ENCODE measurements at regions not wholly inside any gene's neighbourhood (a gene's known extent, or its start where the extent isn't known, plus 50 kb on each side); places are given as distances from the start of the nearest gene placed in this dataset.

DNA sequence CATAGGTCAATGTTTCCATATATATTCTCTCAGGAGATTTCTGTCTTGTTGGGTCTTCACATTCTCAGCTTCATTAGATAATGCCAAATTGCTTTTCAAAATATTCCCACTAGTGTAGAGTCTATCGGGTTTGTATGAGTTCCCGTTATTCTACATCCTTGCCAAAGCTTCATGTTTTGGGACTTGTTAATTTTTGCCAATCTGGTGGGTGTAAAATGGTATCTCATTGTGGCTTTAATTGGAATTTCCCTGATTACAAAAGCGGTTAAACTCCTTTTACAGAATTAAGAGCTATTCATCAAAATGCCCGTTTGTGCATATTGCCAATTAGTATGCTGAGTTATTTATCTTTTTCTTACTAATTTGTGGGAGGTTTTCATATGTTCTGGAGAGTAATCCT, 708.4 kb upstream of the ADAMTS5 start:
- Histone ChIP-seq H3K9me2 (replicated peaks; ENCODE audit: low read depth, low read length) (0 out of 2 replicates have a peak, but pooled peaks cover 4% of the 10 kb centered on the region), H3F3A (ENCODE audit: low read depth) (no peaks in the 10 kb centered on the region), H3K27me3 (ENCODE audit: insufficient read depth, low read length, poor library complexity, severe bottlenecking) (no peaks in the 10 kb centered on the region), H3K4me1 (ENCODE audit: insufficient read depth, low read length, poor library complexity, severe bottlenecking) (no peaks in the 10 kb centered on the region), H3K4me2 (ENCODE audit: low read depth, low read length, poor library complexity, severe bottlenecking) (no peak overlapping the region), H3K36me3 (ENCODE audit: insufficient read depth, low read length) (no peaks in the 10 kb centered on the region), H2AFZ (ENCODE audit: low read length) (no peak overlapping the region), H3K4me3 (ENCODE audit: low read length, poor library complexity, severe bottlenecking) (no peak overlapping the region), H3K9me3 (ENCODE audit: insufficient read depth, low read depth, low read length) (no peaks in the 10 kb centered on the region), H4K20me1 (ENCODE audit: insufficient read depth, low read length, poor library complexity, severe bottlenecking) (no peaks in the 10 kb centered on the region), H3K9ac (ENCODE audit: low read depth, low read length, poor library complexity, severe bottlenecking) (no peak overlapping the region), H3K79me2 (ENCODE audit: insufficient read depth, low read length) (no peaks in the 10 kb centered on the region)
- no peak for TF ChIP-seq EZH2phosphoT487 (IDR thresholded peaks at IDR 0.05; ENCODE audit: borderline replicate concordance)
- TF ChIP-seq, protein P1, sequence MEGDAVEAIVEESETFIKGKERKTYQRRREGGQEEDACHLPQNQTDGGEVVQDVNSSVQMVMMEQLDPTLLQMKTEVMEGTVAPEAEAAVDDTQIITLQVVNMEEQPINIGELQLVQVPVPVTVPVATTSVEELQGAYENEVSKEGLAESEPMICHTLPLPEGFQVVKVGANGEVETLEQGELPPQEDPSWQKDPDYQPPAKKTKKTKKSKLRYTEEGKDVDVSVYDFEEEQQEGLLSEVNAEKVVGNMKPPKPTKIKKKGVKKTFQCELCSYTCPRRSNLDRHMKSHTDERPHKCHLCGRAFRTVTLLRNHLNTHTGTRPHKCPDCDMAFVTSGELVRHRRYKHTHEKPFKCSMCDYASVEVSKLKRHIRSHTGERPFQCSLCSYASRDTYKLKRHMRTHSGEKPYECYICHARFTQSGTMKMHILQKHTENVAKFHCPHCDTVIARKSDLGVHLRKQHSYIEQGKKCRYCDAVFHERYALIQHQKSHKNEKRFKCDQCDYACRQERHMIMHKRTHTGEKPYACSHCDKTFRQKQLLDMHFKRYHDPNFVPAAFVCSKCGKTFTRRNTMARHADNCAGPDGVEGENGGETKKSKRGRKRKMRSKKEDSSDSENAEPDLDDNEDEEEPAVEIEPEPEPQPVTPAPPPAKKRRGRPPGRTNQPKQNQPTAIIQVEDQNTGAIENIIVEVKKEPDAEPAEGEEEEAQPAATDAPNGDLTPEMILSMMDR (conservative IDR thresholded peaks at IDR 0.05; ENCODE audit: low read length), result no peak

DNA sequence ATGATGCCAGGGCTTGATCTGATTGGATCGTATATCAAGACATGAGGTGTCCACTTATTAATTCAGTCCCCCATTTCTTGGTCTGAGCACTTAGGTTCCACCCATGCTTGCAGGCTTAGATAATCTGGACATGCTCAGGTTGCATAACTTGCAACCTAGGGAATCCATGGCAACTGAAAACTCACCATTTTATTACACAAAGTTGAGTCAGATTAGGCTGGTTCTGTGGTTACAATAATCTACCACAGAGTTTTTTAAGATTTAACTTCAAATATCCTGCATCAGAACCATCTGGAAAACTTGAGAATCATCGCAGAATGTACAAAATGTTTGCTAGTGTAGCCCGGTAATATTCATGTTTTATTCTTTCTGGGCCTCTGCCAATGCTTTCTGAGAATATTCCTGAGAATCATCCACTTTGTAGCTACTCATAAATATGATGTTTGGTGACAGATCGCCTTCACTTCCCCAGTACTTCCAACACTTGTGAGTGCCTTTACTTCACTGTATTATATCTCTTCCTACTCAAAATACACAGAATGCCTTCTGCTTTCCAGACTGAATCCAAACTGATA, 707.2 kb upstream of the ADAMTS5 start:
- Histone ChIP-seq H4K20me1 (ENCODE audit: insufficient read depth, low read length, poor library complexity, severe bottlenecking) (no peaks in the 10 kb centered on the region), H3K36me3 (ENCODE audit: insufficient read depth, low read length) (no peaks in the 10 kb centered on the region), H3K9me2 (replicated peaks; ENCODE audit: low read depth, low read length) (0 out of 2 replicates have a peak, but pooled peaks cover 4% of the 10 kb centered on the region), H2AFZ (ENCODE audit: low read length) (no peak overlapping the region), H3K4me2 (ENCODE audit: low read depth, low read length, poor library complexity, severe bottlenecking) (no peak overlapping the region), H3K4me1 (ENCODE audit: insufficient read depth, low read length, poor library complexity, severe bottlenecking) (no peaks in the 10 kb centered on the region), H3K27me3 (ENCODE audit: insufficient read depth, low read length, poor library complexity, severe bottlenecking) (no peaks in the 10 kb centered on the region), H3K4me3 (ENCODE audit: low read length, poor library complexity, severe bottlenecking) (no peak overlapping the region), H3K79me2 (ENCODE audit: insufficient read depth, low read length) (no peaks in the 10 kb centered on the region), H3K9me3 (ENCODE audit: insufficient read depth, low read depth, low read length) (no peaks in the 10 kb centered on the region), H3K9ac (ENCODE audit: low read depth, low read length, poor library complexity, severe bottlenecking) (no peak overlapping the region), H3F3A (ENCODE audit: low read depth) (no peaks in the 10 kb centered on the region)
- TF ChIP-seq EZH2phosphoT487 (IDR thresholded peaks at IDR 0.05; ENCODE audit: borderline replicate concordance), result no peak
- TF ChIP-seq, protein P1 (conservative IDR thresholded peaks at IDR 0.05; ENCODE audit: low read length), result no peak

DNA sequence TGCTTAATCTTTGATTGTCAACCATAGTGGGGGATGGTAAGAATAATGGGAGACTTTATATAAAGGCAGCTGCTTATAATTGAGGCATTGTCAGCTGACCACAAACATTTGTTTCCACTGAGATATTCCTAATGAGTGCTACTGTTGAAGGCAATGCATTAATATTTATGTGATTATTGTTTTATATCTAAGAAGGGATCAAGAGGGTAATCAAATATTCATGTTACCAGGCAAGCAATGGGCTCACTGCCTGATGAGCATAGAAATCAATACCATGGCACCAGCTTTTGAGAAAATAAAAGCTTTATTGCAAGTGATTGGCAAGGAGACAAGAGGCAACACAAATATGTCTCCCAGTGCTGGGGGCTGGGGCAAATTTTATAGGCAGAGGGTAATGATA, 706.7 kb upstream of the ADAMTS5 start:
- H3K4me1 ChIP-seq (ENCODE audit: insufficient read depth, low read length, poor library complexity, severe bottlenecking), result no peaks in the 10 kb centered on the region
- H2AFZ ChIP-seq (ENCODE audit: low read length), result no peak overlapping the region
- H3K9me3 ChIP-seq (ENCODE audit: insufficient read depth, low read depth, low read length), result no peaks in the 10 kb centered on the region
- TF ChIP-seq, protein P1 (conservative IDR thresholded peaks at IDR 0.05; ENCODE audit: low read length), result no peak
- TF ChIP-seq EZH2phosphoT487 (IDR thresholded peaks at IDR 0.05; ENCODE audit: borderline replicate concordance), result no peak
- no peak overlapping the region for H3K4me3 ChIP-seq (ENCODE audit: low read length, poor library complexity, severe bottlenecking)
- no peaks in the 10 kb centered on the region for H3K27me3 ChIP-seq (ENCODE audit: insufficient read depth, low read length, poor library complexity, severe bottlenecking)
- 0 out of 2 replicates have a peak, but pooled peaks cover 4% of the 10 kb centered on the region for H3K9me2 ChIP-seq (replicated peaks; ENCODE audit: low read depth, low read length)
- no peaks in the 10 kb centered on the region for H3F3A ChIP-seq (ENCODE audit: low read depth)
- no peaks in the 10 kb centered on the region for H3K36me3 ChIP-seq (ENCODE audit: insufficient read depth, low read length)
- no peak overlapping the region for H3K9ac ChIP-seq (ENCODE audit: low read depth, low read length, poor library complexity, severe bottlenecking)
- H3K79me2 ChIP-seq (ENCODE audit: insufficient read depth, low read length), result no peaks in the 10 kb centered on the region
- no peaks in the 10 kb centered on the region for H4K20me1 ChIP-seq (ENCODE audit: insufficient read depth, low read length, poor library complexity, severe bottlenecking)
- H3K4me2 ChIP-seq (ENCODE audit: low read depth, low read length, poor library complexity, severe bottlenecking), result no peak overlapping the region

Measured in Loucy (cell line).